ENCODE measurements at regions not wholly inside any gene's neighbourhood (a gene's known extent, or its start where the extent isn't known, plus 50 kb on each side); places are given as distances from the start of the nearest gene placed in this dataset.
"Not testable (repeated sequence)": the region's sequence is repeated elsewhere in the genome, so short reads cannot be mapped to it uniquely, and the experiment has no call there.

DNA sequence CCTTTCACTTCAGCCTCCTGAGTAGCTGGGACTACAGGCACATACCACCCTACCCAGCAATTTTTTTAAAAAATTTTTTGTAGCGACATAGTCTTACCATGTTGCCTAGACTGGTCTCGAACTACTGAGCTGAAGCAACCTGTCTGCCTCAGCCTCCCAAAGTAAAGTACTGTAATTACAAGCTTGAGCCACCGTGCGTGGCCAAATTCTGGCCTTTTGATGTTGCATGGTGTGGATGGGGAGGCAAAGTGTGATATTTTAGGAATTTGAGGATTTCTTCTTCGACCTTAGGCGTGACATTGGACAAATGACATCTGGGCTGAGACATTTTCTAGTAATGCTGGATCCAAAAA, 81.8 kb downstream of the SYT15B start:
- H3K27ac Mint-ChIP-seq; H2AK5ac ChIP-seq (ENCODE audit: insufficient read length, low read length); H3K79me1 ChIP-seq (ENCODE audit: insufficient read depth, low read depth, low read length, poor library complexity, severe bottlenecking); H2BK15ac ChIP-seq (ENCODE audit: low read depth, low read length); H3K56ac ChIP-seq (ENCODE audit: insufficient read length, low read depth, low read length); H2BK5ac ChIP-seq (ENCODE audit: insufficient read length, low read length); H2AFZ ChIP-seq (ENCODE audit: low read length); H3K9me3 ChIP-seq (ENCODE audit: control insufficient read depth, low read depth, low read length); H3K4me3 Mint-ChIP-seq; H3K4ac ChIP-seq (ENCODE audit: low read depth, low read length); H2BK12ac ChIP-seq (ENCODE audit: insufficient read length, low read depth, low read length); H3K36me3 Mint-ChIP-seq (ENCODE audit: insufficient read depth in 1 of 3, low read depth in 3 of 3); H3K4me1 ChIP-seq (ENCODE audit: insufficient read depth, low read length); H3K9me3 Mint-ChIP-seq; H3K4me2 ChIP-seq (ENCODE audit: insufficient read depth, insufficient read length, low read length); H4K5ac ChIP-seq (ENCODE audit: insufficient read length, low read depth, low read length); H3K27me3 ChIP-seq (ENCODE audit: insufficient read depth, low read length); H4K20me1 ChIP-seq (ENCODE audit: control insufficient read depth, insufficient read depth, insufficient read length); H2BK120ac ChIP-seq (ENCODE audit: low read depth, low read length, poor library complexity, severe bottlenecking); H3T11ph ChIP-seq (ENCODE audit: low read length); H3K9ac ChIP-seq (ENCODE audit: extremely low read depth, insufficient read length, low read length); H3K79me2 ChIP-seq (ENCODE audit: insufficient read depth, low read length); H4K8ac ChIP-seq (replicated peaks; ENCODE audit: insufficient read length, low read depth, low read length); H3K4me1 Mint-ChIP-seq; DNase-seq; H2BK20ac ChIP-seq (ENCODE audit: low read depth, low read length, poor library complexity, severe bottlenecking); H3K27me3 Mint-ChIP-seq (ENCODE audit: low read depth); H3K23me2 ChIP-seq (ENCODE audit: insufficient read length, low read depth, low read length, poor library complexity, severe bottlenecking); H3K18ac ChIP-seq (ENCODE audit: insufficient read length, low read depth, low read length); H3K27ac ChIP-seq (ENCODE audit: insufficient read length, low read depth, low read length); H3K14ac ChIP-seq (ENCODE audit: insufficient read depth, low read length); H4K91ac ChIP-seq (ENCODE audit: insufficient read length, low read depth, low read length); H3K23ac ChIP-seq (ENCODE audit: insufficient read length, low read depth, low read length): not testable (repeated sequence)
- WGBS (ENCODE audit: extremely low coverage, insufficient read length, low lambda C conversion rate): no CpG with 5 or more reads among the region's 6 CpGs

- H3K79me2 ChIP-seq (ENCODE audit: insufficient read depth, low read length); H3K9me3 Mint-ChIP-seq; H3K4me3 Mint-ChIP-seq; H2BK20ac ChIP-seq (ENCODE audit: low read depth, low read length, poor library complexity, severe bottlenecking); H3K4me2 ChIP-seq (ENCODE audit: insufficient read depth, insufficient read length, low read length); H2BK12ac ChIP-seq (ENCODE audit: insufficient read length, low read depth, low read length); H3K23ac ChIP-seq (ENCODE audit: insufficient read length, low read depth, low read length); H3K36me3 Mint-ChIP-seq (ENCODE audit: insufficient read depth in 1 of 3, low read depth in 3 of 3); H2BK5ac ChIP-seq (ENCODE audit: insufficient read length, low read length); H4K5ac ChIP-seq (ENCODE audit: insufficient read length, low read depth, low read length); H2AK5ac ChIP-seq (ENCODE audit: insufficient read length, low read length); H4K8ac ChIP-seq (replicated peaks; ENCODE audit: insufficient read length, low read depth, low read length); H2BK120ac ChIP-seq (ENCODE audit: low read depth, low read length, poor library complexity, severe bottlenecking); H3K27ac Mint-ChIP-seq; H3K79me1 ChIP-seq (ENCODE audit: insufficient read depth, low read depth, low read length, poor library complexity, severe bottlenecking); H3K9ac ChIP-seq (ENCODE audit: extremely low read depth, insufficient read length, low read length); H3K9me3 ChIP-seq (ENCODE audit: control insufficient read depth, low read depth, low read length); H3K27me3 ChIP-seq (ENCODE audit: insufficient read depth, low read length); H2AFZ ChIP-seq (ENCODE audit: low read length); H3K4ac ChIP-seq (ENCODE audit: low read depth, low read length); H3K56ac ChIP-seq (ENCODE audit: insufficient read length, low read depth, low read length); H3T11ph ChIP-seq (ENCODE audit: low read length); H4K91ac ChIP-seq (ENCODE audit: insufficient read length, low read depth, low read length); H3K18ac ChIP-seq (ENCODE audit: insufficient read length, low read depth, low read length); H3K27ac ChIP-seq (ENCODE audit: insufficient read length, low read depth, low read length); H3K23me2 ChIP-seq (ENCODE audit: insufficient read length, low read depth, low read length, poor library complexity, severe bottlenecking); H3K4me1 ChIP-seq (ENCODE audit: insufficient read depth, low read length); DNase-seq; H4K20me1 ChIP-seq (ENCODE audit: control insufficient read depth, insufficient read depth, insufficient read length); H3K4me1 Mint-ChIP-seq; H2BK15ac ChIP-seq (ENCODE audit: low read depth, low read length); H3K27me3 Mint-ChIP-seq (ENCODE audit: low read depth); H3K14ac ChIP-seq (ENCODE audit: insufficient read depth, low read length): not testable (repeated sequence)
- no CpG with 5 or more reads among the region's 4 CpGs for WGBS (ENCODE audit: extremely low coverage, insufficient read length, low lambda C conversion rate)
Observed at GRCh38 chr10:47680848-47681637, 82.3 kb downstream of the SYT15B start.

Measured in H9 (cell line).